IMR-90 (cell line): ENCODE measurements at regions not wholly inside any gene's neighbourhood (a gene's known extent, or its start where the extent isn't known, plus 50 kb on each side); places are given as distances from the start of the nearest gene placed in this dataset.

Experiments used
- ATAC-seq: fragments of 200-7000 bp; cut with Tn5 transposase; 2 replicates; pipeline ENCODE4 v1.9.1; 2020; ENCODE audit warnings: low read depth, mild to moderate bottlenecking, moderate library complexity
- BruUV-seq: library from RNA; stranded (reverse); fragments of 400-500 nt; replicated peaks from 2 replicates; lab custom pipeline; 2021; lab: Mats Ljungman, UMichigan
- CTCF ChIA-PET: fragments of 300-600 bp; formaldehyde crosslinking; extraction: SDS; loops from one replicate; lab custom pipeline; 2021; ENCODE audit warnings: antibody characterized with exemption; lab: Yijun Ruan, JAX
- POLR2A ChIA-PET: fragments of 300-600 bp; sonication (Branson Sonifier 250); formaldehyde crosslinking; loops from one replicate; lab custom pipeline; 2022; ENCODE audit warnings: antibody characterized with exemption; ENCODE audit not compliant: unreplicated experiment; lab: Charles Lee
- DNase-seq: peaks from one replicate; pipeline ENCODE4 v3.0.0; 2013
- H2AFZ ChIP-seq: replicated peaks from 2 replicates; pipeline ENCODE3; 2013; ENCODE audit warnings: low read length, mild to moderate bottlenecking; ENCODE audit not compliant: poor library complexity
- H2AK5ac ChIP-seq: 2 replicates; pipeline ENCODE4 v1.6.1; 2013; ENCODE audit warnings: low read depth, low read length, inconsistent platforms
- H2AK9ac ChIP-seq: replicated peaks from 2 replicates; pipeline ENCODE3; 2013; ENCODE audit warnings: mild to moderate bottlenecking, low read depth, low read length, moderate library complexity; ENCODE audit not compliant: poor library complexity
- H2BK120ac ChIP-seq: 2 replicates; pipeline ENCODE4 v1.6.1; 2013; ENCODE audit warnings: low read depth, low read length, inconsistent platforms
- H2BK15ac ChIP-seq: 3 replicates; pipeline ENCODE4 v1.6.1; 2013; ENCODE audit warnings: low read depth, low read length, inconsistent platforms
- H2BK20ac ChIP-seq: 2 replicates; pipeline ENCODE4 v1.6.1; 2013; ENCODE audit warnings: low read depth, mild to moderate bottlenecking, inconsistent platforms, low read length, moderate library complexity
- H2BK5ac ChIP-seq: 2 replicates; pipeline ENCODE4 v1.6.1; 2013; ENCODE audit warnings: mild to moderate bottlenecking, low read depth, low read length, inconsistent platforms; ENCODE audit not compliant: poor library complexity, severe bottlenecking
- H3K14ac ChIP-seq: replicated peaks from 2 replicates; pipeline ENCODE4 v1.6.1; 2013; ENCODE audit warnings: low read depth, low read length, inconsistent platforms
- H3K18ac ChIP-seq: 2 replicates; pipeline ENCODE4 v1.6.1; 2013; ENCODE audit warnings: low read depth, low read length, control low read depth
- H3K23ac ChIP-seq: 2 replicates; pipeline ENCODE4 v1.6.1; 2013; ENCODE audit warnings: low read depth, low read length, inconsistent platforms
- H3K27ac ChIP-seq: 2 replicates; pipeline ENCODE4 v1.5.1; 2013; ENCODE audit warnings: mild to moderate bottlenecking, control low read depth, low read length; ENCODE audit not compliant: insufficient read depth
- H3K27me3 ChIP-seq: 2 replicates; pipeline ENCODE4 v1.6.1; 2013; ENCODE audit warnings: low read length; ENCODE audit not compliant: control insufficient read depth, insufficient read depth
- H3K36me3 ChIP-seq: 2 replicates; pipeline ENCODE4 v1.6.1; 2013; ENCODE audit warnings: low read length, mixed read lengths; ENCODE audit not compliant: control insufficient read depth, insufficient read depth
- H3K4ac ChIP-seq: 2 replicates; pipeline ENCODE4 v1.6.1; 2013; ENCODE audit warnings: low read depth, low read length, inconsistent platforms
- H3K4me1 ChIP-seq: 2 replicates; pipeline ENCODE4 v1.6.1; 2013; ENCODE audit warnings: low read length, mixed read lengths; ENCODE audit not compliant: control insufficient read depth, insufficient read depth
- H3K4me2 ChIP-seq: 2 replicates; pipeline ENCODE4 v1.6.1; 2013; ENCODE audit warnings: low read depth, mild to moderate bottlenecking, control low read depth, low read length, moderate library complexity
- H3K4me3 ChIP-seq: 2 replicates; pipeline ENCODE4 v1.5.1; 2013; ENCODE audit warnings: low read depth, mild to moderate bottlenecking, control low read depth, low read length, moderate library complexity; ENCODE audit not compliant: insufficient read depth
- H3K56ac ChIP-seq: 2 replicates; pipeline ENCODE4 v1.6.1; 2013; ENCODE audit warnings: low read length, inconsistent platforms; ENCODE audit not compliant: insufficient read depth; ENCODE audit errors: extremely low read depth
- H3K79me1 ChIP-seq, 2 experiments: 2 replicates each; pipeline ENCODE4 v1.6.1; 2013; ENCODE audit warnings: low read length in 2 of 2, inconsistent platforms in 1 of 2, low read depth in 1 of 2
- H3K9ac ChIP-seq: 2 replicates; pipeline ENCODE4 v1.6.1; 2013; ENCODE audit warnings: low read depth, low read length, control low read depth
- H3K9me1 ChIP-seq: 2 replicates; pipeline ENCODE4 v1.6.1; 2013; ENCODE audit warnings: low read length, inconsistent platforms; ENCODE audit not compliant: insufficient read depth
- H3K9me3 ChIP-seq: 2 replicates; pipeline ENCODE4 v1.6.1; 2013; ENCODE audit warnings: low read length; ENCODE audit not compliant: control insufficient read depth, insufficient read depth
- H4K20me1 ChIP-seq: 2 replicates; pipeline ENCODE4 v1.6.1; 2013; ENCODE audit warnings: low read length, inconsistent platforms; ENCODE audit not compliant: insufficient read depth
- H4K5ac ChIP-seq: 2 replicates; pipeline ENCODE4 v1.6.1; 2013; ENCODE audit warnings: mild to moderate bottlenecking, low read depth, low read length, control low read depth
- H4K8ac ChIP-seq, 2 experiments: 2 replicates each; pipeline ENCODE4 v1.6.1; 2013; ENCODE audit warnings: low read depth in 2 of 2, low read length in 2 of 2, control low read depth in 1 of 2, inconsistent platforms in 1 of 2
- H4K91ac ChIP-seq: 2 replicates; pipeline ENCODE4 v1.6.1; 2013; ENCODE audit warnings: low read depth, low read length, inconsistent platforms; ENCODE audit not compliant: insufficient read depth
- BHLHE40 ChIP-seq: fragments of 150-350 bp; IDR thresholded peaks from 2 replicates; pipeline ENCODE4 v1.6.1; 2016; ENCODE audit warnings: mild to moderate bottlenecking, low read depth, low read length
- CEBPB ChIP-seq: IDR thresholded peaks from 2 replicates; pipeline ENCODE4 v1.6.1; 2012; ENCODE audit warnings: low read depth, low read length, improper control_type of control experiment
- CHD1 ChIP-seq: IDR thresholded peaks from 2 replicates; pipeline ENCODE4 v1.6.1; 2012; ENCODE audit warnings: low read depth, low read length, improper control_type of control experiment
- CTCF ChIP-seq: conservative IDR thresholded peaks from 2 replicates; pipeline ENCODE4 v1.5.1; 2012; ENCODE audit warnings: mild to moderate bottlenecking, low read depth, low read length, improper control_type of control experiment
- ELK1 ChIP-seq: fragments of 150-350 bp; IDR thresholded peaks from 2 replicates; pipeline ENCODE4 v1.6.1; 2016; ENCODE audit warnings: low read depth, mild to moderate bottlenecking, low read length, moderate library complexity, borderline replicate concordance
- FOS ChIP-seq: fragments of 150-350 bp; IDR thresholded peaks from 2 replicates; pipeline ENCODE4 v1.6.1; 2016; ENCODE audit warnings: low read depth, low read length
- MAFK ChIP-seq: IDR thresholded peaks from 2 replicates; pipeline ENCODE4 v1.6.1; 2012; ENCODE audit warnings: low read depth, low read length, improper control_type of control experiment
- MAZ ChIP-seq: IDR thresholded peaks from 2 replicates; pipeline ENCODE4 v1.6.1; 2012; ENCODE audit warnings: low read depth, mild to moderate bottlenecking, low read length, improper control_type of control experiment, moderate library complexity, borderline replicate concordance
- MXI1 ChIP-seq: IDR thresholded peaks from 2 replicates; pipeline ENCODE4 v1.6.1; 2012; ENCODE audit warnings: low read depth, mild to moderate bottlenecking, low read length, moderate library complexity, borderline replicate concordance
- NFE2L2 ChIP-seq: fragments of 150-350 bp; IDR thresholded peaks from 2 replicates; pipeline ENCODE4 v1.6.1; 2016; ENCODE audit warnings: low read depth, mild to moderate bottlenecking, low read length
- POLR2A ChIP-seq: IDR thresholded peaks from 2 replicates; pipeline ENCODE4 v1.6.1; 2012; ENCODE audit warnings: mild to moderate bottlenecking, low read depth, low read length
- RAD21 ChIP-seq: IDR thresholded peaks from 2 replicates; pipeline ENCODE4 v1.6.1; 2012; ENCODE audit warnings: low read length, improper control_type of control experiment
- RCOR1 ChIP-seq: IDR thresholded peaks from 2 replicates; pipeline ENCODE4 v1.6.1; 2012; ENCODE audit warnings: mild to moderate bottlenecking, low read length, improper control_type of control experiment; ENCODE audit not compliant: insufficient replicate concordance
- RFX5 ChIP-seq: IDR thresholded peaks from 2 replicates; pipeline ENCODE4 v1.8.0; 2012; ENCODE audit warnings: low read depth, mild to moderate bottlenecking, low read length, moderate library complexity
- SMC3 ChIP-seq: fragments of 150-350 bp; IDR thresholded peaks from 2 replicates; pipeline ENCODE4 v1.6.1; 2016; ENCODE audit warnings: low read depth, mild to moderate bottlenecking, antibody characterized with exemption, low read length, moderate library complexity
- USF2 ChIP-seq: fragments of 150-350 bp; IDR thresholded peaks from 2 replicates; pipeline ENCODE4 v1.6.1; 2017; ENCODE audit warnings: mild to moderate bottlenecking, antibody characterized with exemption, low read length, low read depth
- WGBS, 2 experiments: methylation state at CpG; one replicate each; pipeline versions ENCODE4 v1.1.5 to v1.1.7; 2013; ENCODE audit warnings: missing lambda C conversion rate in 2 of 2; ENCODE audit not compliant: insufficient read length in 1 of 2; ENCODE audit errors: extremely low coverage in 2 of 2; 5-methylcytosine and 5-hydroxymethylcytosine counted together
- dilution Hi-C: fragments of 300-500 bp; cut with HindIII; formaldehyde crosslinking; loops from one replicate; pipeline ENCODE4 v1.14.3; 2018; ENCODE audit warnings: low sequenced_read_pairs; ENCODE audit not compliant: unreplicated experiment
- in situ Hi-C: fragments of 300-500 bp; cut with MboI; formaldehyde crosslinking; loops from 3 replicates; pipeline ENCODE4 v1.14.3; 2019; ENCODE audit warnings: low sequenced_read_pairs, inconsistent platforms, mixed read lengths
- intact Hi-C: fragments of 100-400 bp; cut with micrococcal nuclease; formaldehyde crosslinking; loops from 2 replicates; pipeline ENCODE4 v1.10.0; 2022

- H3K56ac ChIP-seq: no peak overlapping the region
- H3K9ac ChIP-seq: no peak overlapping the region
- H2BK20ac ChIP-seq: no peak overlapping the region
- POLR2A ChIA-PET: no interaction called here
- H3K36me3 ChIP-seq: no peaks in the 10 kb centered on the region
- in situ Hi-C loops (no loop called here), intact Hi-C loops (no loop called here), dilution Hi-C loops (no loop called here)
- no peak overlapping the region for H3K4me2 ChIP-seq
- no peak overlapping the region for H3K23ac ChIP-seq
- H2BK15ac ChIP-seq: no peak overlapping the region
- no CpG with 5 or more reads among the region's 1 CpG for WGBS, 2 experiments
- no peaks in the 10 kb centered on the region for H3K9me3 ChIP-seq
- H2AK5ac ChIP-seq: no peak overlapping the region
- no peaks in the 10 kb centered on the region for H3K9me1 ChIP-seq
- no peak overlapping the region for H3K4ac ChIP-seq
- no TSS peak for BruUV-seq
- TF ChIP-seq MXI1 (no peak), POLR2A (no peak), RFX5 (no peak), BHLHE40 (no peak), RAD21 (no peak), CTCF (no peak), NFE2L2 (no peak), CHD1 (no peak), USF2 (no peak), FOS (no peak), ELK1 (no peak), CEBPB (no peak), SMC3 (no peak), MAZ (no peak), MAFK (no peak), RCOR1 (no peak)
- no peaks in the 10 kb centered on the region for H3K4me1 ChIP-seq
- no peak overlapping the region for H2AK9ac ChIP-seq
- H4K5ac ChIP-seq: no peak overlapping the region
- H2BK120ac ChIP-seq: no peak overlapping the region
- no peaks in the 10 kb centered on the region for H3K79me1 ChIP-seq
- H2AFZ ChIP-seq: no peak overlapping the region
- CTCF ChIA-PET: no interaction called here
- H3K4me3 ChIP-seq: no peak overlapping the region
- DNase-seq (no peak), ATAC-seq (no peak)
- H2BK5ac ChIP-seq: no peak overlapping the region
- H3K18ac ChIP-seq: no peak overlapping the region
- no peak overlapping the region for H4K8ac ChIP-seq
- no peaks in the 10 kb centered on the region for H4K20me1 ChIP-seq
- no peak overlapping the region for H3K27ac ChIP-seq
- H3K27me3 ChIP-seq: no peaks in the 10 kb centered on the region
- H3K14ac ChIP-seq: no peak overlapping the region
- H4K91ac ChIP-seq: no peak overlapping the region
Measured at GRCh38 chr12:66756631-66757030, 77.8 kb upstream of the GRIP1 start.
